ENCODE measurements at regions not wholly inside any gene's neighbourhood (a gene's known extent, or its start where the extent isn't known, plus 50 kb on each side); places are given as distances from the start of the nearest gene placed in this dataset.
"Not testable (repeated sequence)": the region's sequence is repeated elsewhere in the genome, so short reads cannot be mapped to it uniquely, and the experiment has no call there.

DNA sequence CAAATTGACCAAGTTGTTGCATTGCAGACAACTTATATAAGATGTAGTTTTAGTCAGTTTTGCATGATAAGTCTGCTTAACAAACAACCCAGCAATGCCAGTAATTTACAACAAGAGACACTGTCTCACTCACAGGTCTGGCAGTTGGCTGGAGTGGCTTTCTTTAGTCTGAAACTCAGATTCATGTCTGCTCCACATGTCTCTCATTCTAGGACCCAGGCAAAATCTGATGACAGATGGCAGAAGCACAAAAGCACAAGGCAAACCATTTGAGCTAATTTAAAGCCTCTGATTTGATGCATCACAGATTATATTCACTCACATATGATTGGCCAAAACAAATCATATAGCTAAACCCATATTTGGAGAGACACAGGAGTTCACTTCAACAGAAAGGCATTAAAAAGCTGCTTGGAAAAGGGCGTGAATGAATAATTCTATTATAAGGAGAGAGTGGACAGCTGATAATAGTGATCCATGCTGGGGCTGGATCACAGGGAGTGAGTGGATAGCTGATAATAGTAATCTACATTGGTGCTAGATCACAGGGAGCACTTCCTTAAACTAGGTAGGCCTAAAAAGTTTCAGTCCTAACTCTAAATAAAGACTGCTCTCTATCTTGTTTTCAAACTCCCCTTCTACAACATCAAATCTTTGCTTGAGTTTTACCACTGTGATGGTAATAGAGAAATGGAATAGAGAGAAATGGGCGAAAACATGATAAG is 593.2 kb upstream of the ZNF804A start:
- no peak for DNase-seq (ENCODE audit: low spot score)

DNA sequence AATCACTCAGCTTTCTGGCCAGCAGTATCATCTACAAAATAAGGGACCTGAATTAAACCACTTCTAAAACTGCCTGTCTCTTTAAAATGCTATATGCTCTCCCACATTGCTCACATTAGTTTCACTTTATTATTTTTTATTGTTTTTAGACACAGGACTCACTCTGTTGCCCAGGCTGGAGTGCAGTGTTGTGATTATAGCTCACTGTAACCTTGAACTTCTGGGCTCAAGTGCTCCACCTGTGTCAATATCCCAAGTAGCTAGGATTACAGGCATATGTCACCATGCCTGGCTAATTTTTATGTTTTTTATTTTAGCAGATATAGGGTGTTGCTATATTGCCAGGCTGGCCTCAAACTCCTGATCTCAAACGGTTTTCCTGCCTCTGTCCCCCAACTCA is 591.3 kb upstream of the ZNF804A start:
- DNase-seq (ENCODE audit: low spot score) = no peak

DNA sequence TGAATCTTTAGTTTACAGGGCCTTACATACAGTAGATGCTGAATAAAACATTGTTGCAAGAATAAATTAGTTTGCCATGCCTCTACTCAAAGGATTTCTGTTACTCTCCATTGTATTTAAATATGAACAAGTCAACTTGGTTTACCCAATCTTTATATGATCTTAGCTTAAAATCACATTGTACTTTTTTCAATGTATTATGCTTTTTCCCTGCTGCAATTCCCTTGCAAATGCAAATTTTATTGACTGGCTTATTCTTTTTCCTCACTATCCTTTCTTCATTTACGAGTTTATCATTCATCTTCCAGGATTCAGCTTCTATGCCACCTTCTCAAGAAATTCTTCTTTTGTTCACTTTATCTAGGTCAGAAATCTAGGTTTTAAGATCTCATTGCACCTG is 571.4 kb upstream of the ZNF804A start:
- no peak for DNase-seq (ENCODE audit: low spot score)

DNA sequence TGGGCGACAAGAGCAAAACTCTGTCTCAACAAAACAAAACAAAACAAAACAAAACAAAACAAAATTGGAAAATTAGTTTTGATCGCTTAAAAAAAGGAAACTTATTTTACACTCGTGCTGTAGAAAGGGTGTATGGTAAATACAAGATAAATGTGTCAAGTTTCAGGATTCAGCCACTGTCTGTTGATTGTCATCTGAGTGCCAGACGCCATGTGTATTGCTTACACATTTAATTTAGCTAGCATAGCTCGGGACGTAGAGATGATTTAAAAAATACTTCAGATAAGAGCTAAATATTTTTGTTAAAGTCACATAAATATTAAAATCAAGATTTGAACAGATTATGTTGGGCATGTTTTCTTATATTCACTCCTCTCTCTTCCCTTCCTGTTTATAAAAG is 568.1 kb upstream of the ZNF804A start:
- no peak for DNase-seq (ENCODE audit: low spot score)

DNA sequence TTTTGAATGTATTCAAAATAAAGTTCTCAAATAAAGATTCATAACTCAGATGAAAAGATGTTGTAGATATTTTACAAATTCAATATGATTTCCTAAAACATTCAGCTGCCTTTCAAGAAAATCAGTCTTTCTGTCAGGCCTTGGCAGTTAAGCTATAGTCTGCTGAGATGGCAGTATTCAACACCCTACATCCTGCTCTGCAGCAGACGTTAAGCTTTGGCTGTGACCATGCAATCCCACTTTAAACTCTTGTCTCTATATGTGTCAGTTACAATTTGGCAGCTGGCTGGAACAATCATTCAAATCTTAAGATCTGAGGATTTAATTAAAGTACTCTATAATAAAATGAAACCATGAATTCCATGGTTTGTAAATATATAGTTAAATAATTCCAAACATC is 567.3 kb upstream of the ZNF804A start:
- no peak for DNase-seq (ENCODE audit: low spot score)

DNA sequence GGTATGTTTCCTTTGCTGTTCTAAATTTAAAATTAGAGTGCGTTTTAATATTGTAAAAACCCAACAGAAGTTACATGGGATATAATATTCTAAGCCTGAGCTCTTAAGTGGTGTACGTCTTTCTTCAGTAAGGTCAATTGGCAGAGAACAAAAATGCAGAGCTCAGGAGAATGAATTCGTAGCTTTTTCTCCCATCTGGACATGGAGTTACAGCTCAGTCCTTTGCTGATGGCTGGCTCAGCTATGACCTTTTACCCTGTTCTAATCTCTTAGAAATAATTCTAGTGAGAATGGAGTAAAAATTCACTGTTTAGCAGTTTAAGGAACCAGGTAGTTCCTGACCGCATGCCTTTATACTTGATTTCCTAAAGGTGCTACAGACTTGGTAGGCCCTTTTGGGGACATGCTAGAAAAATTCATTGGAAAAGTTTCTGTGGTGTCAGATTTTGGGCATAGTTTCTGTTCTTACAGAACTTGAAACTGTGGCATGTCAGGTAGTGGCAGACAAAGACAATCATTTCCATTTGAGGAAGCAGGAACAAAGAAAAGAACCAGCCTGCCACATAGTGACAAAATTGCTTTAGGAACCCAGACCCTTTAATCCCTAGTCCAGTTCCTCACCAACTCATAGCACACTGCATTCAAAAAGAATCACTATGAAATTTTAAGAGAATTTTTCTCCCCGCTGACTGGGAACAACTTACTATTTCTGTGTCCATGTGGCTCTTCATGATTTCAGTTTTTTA is 566.8 kb upstream of the ZNF804A start:
- no peak for DNase-seq (ENCODE audit: low spot score)

DNA sequence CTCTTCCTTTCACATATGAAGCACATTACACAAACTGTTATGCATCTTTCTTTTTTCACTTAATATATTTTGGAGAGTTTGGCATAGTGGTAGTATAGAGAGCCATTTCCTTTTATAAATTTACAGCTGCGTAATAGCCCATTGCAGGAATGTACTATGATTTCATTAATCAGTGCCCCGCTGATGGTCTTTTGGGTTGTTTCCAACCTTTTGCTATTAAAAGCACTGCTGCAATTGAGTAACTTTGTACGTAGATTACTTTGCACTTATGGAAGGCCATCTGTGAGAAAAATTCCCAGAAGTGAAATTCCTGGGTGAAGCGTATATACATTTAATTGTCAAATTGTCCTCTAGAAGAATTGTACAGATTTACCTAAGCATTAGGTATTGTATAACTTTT is 565.3 kb upstream of the ZNF804A start:
- DNase-seq (ENCODE audit: low spot score) = no peak

DNA sequence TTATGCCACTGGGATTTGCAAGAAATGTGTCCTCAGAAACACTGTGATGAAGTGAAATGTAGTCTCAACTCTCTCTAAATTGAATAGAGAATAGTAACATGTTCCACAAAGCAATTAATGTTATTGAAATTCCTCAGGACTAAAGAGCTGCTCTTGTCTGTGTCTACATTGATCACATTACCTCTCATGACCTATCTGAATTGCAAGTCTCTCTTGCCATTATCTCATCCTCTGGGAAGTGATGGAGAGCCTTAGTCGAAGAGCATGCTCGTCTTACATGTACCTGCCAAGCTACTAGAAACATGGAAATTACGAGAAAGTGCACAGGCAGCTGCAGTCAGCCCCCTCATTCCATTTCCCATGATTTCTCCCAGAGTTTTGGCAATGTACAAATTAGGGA is 561.1 kb upstream of the ZNF804A start:
- DNase-seq (ENCODE audit: low spot score) = no peak

DNA sequence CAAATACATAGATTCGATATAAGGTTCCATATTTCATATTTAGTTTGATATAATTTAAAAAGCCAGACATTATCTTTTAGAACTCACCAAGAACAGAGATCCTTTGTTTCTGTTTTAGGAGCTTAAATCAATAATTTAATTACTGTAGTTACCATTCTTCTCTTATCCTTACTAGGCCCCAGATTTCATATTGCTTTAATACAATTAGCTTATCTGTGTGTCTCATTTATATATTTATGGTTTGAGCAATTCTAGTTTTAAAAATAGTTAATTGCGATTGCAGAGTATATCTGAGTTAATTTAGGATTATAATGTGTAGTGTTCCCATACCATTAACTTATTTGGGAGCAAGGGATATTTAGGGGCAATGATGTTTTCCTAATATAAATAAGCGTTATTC is 558.8 kb upstream of the ZNF804A start:
- DNase-seq (ENCODE audit: low spot score) = no peak

DNA sequence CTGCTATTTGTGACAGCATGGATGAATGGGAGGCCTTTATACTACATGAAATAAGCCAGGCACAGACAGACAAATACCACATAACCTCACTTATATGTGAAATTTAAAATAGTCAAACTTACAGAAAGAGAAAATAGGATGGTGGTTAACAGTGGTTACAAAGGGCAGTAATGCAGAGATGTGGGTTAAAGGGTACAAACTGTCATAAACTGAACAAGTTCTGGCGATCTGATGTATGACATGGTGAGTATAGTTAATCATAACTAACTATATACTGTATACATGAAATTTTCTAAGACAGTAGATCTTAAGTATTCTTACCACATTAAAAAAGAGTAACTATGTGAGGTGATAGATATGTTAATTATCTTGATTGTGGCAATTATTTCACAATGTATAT is 558.1 kb upstream of the ZNF804A start:
- DNase-seq (ENCODE audit: low spot score) = no peak

DNA sequence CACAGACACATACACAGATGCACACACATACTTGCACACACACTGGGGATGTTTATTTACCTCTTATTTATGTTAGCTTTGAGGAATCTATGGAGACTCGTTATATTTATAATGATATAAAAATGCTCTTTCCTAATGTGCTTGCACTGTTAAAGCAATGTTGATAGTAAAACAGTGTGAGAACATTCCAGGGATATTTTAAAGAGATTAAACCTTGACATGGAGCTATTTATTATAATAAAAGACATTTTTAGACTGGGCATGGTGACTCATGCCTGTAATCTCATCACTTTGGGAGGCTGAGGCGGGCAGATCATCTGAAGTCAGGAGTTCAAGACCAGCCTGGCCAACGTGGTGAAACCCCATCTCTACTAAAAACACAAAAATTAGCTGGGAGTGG is 557.3 kb upstream of the ZNF804A start:
- DNase-seq (ENCODE audit: low spot score) = no peak

DNA sequence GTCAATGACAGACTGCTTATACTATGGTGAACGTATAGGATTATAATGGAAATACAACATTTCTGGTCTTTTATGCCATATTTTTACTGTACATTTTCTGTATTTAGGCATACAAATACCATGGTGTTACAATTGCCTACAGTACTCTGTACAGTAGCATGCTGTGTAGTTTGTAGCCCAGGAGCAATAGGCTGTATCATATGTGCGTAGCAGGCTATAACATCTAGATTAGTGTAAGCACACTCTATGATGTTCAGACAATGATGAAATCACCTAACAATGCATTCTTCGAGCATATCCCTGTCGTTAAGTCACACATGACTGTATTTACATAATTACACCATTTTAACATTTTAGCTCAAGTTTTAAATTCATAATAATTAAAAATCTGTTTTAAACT is 556.6 kb upstream of the ZNF804A start:
- no peak for DNase-seq (ENCODE audit: low spot score)

DNA sequence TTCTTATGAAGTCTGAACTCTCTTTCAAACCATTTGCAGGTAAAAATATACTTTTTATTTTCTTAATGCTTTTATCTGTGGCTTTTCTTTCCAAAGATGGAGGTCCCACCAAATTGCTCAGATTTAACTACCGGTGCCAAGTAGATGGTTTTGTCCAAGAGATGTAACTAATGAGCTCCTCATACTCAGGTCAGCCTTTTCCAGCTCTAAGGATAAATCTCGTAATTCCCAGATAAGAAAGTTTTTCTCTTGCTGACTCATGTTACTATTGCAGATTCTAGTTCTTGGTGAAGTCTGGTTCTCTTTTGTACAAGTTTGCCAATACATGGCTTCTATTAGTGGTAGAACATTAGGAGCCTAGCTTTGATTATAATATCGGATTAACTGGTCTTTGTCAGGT is 550.8 kb upstream of the ZNF804A start:
- no peak for DNase-seq (ENCODE audit: low spot score)

DNA sequence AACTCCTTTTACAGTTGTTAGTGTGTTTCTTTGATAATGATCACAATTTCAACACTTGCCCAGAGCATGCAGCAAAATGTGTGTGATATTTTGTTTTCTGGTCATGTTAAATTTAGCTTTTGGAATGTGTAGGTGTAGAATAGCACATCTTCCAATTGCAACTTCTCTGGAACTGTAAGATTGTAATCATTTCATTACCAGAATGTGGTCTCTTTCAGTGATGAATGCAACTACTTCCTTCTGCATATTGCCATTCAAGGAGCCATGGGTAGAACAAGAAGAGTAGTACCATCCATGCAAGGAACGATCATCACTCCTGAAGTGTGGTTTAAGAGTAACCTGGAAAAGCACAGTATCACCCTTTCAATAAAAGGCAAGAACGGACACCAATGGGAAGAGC is 548.8 kb upstream of the ZNF804A start:
- no peak for DNase-seq (ENCODE audit: low spot score)

DNA sequence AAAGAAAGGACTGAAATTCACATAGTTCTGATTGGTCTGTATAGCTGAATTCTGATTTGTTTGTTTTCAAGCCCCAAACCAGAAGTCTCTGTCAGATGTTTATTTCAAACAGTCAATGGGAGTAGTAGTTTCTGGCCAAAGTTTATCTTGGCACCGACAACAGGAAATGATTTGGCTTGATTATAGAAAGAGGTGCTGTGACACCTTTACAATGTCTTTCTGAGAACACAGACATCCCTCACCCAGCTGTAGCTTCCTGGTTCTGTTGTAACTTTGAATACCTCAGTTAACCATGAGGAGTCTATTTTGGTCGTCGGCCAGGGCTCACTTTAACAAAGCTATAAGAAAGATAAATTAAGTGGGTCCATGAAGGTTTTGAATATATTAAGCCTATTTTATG is 545.0 kb upstream of the ZNF804A start:
- DNase-seq (ENCODE audit: low spot score) = no peak

DNA sequence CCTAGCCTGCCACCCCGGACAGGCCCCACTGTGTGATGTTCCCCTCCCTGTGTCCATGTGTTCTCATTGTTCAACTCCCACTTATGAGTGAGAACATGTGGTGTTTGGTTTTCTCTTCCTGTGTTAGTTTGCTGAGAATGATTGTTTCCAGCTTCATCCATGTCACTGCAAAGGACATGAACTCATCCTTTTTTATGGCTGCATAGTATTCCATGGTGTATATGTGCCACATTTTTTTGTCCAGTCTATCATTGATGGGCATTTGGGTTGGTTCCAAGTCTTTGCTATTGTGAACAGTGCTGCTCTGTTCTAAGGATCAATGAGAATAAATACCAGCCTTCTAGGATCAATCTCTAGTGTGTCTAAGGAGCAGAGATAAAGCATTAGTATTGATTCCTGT is 543.9 kb upstream of the ZNF804A start:
- not testable (repeated sequence) for DNase-seq (ENCODE audit: low spot score)

DNA sequence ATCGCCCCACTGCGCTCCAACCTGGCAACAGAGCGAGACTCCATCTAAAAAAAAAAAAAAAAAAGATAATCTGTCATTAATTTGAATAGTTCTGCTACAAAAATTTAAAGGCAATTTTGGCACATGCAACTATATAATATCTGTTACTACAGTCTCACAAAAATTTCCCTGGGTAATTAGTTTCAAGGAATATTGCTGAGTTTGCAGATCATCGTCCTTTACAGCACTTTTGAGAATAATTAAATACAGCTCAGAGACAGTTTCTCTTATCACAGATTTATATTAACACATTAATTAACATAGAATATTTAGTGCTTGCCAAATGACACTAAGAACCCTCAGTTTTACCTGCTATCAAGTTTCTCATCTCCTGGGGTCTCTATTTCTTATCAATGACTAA is 540.4 kb upstream of the ZNF804A start:
- DNase-seq (ENCODE audit: low spot score) = no peak

DNA sequence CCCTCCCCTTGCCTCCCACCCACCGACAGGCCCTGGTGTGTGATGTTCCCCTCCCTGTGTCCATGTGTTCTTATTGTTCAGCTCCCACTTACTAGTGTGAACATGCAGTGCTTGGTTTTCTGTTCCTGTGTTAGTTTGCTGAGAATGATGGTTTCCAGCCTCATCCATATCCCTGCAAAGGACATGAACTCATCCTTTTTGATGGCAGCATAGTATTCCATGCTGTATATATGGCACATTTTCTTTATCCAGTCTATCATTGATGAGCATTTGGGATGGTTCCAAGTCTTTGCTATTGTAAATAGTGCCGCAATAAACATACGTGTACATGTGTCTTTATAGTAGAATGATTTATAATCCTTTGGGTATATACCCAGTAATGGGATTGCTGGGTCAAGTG is 538.1 kb upstream of the ZNF804A start:
- not testable (repeated sequence) for DNase-seq (ENCODE audit: low spot score)

DNA sequence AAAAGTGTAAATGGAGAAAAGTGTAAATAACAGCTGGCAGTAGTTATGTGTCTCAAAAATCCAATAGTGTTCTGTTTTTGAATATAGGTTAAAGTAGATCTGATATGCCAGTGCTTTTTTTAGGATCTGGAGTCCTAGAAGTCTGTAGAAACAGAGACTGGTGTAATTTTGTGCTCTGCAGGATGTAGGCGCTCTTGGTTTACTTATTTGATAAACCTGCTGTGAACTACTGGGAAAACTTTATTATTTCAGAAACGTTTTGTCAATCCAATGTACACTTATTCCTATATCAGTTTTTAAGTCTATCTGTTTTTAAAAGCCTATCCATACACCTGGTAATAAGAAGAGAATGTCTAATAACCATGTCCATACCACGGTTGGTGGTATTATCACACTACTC is 530.8 kb upstream of the ZNF804A start:
- no peak for DNase-seq (ENCODE audit: low spot score)

DNA sequence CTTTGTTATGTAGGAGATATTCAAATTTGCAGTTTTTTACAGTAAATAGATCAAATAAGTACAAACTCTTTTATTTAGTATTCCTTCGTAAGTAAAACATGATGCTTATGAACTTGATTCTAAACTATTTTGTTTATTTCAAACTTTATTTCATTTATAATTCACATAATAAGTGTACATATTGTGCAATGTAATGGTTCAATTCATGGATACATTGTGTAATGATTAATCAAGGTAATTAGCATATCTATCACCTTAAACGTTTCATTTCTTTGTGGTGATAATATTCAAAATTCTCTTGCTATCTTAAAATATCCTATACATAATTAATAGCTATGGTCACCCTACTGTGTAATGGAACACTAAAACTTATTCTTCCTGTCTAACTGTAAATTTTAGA is 525.9 kb upstream of the ZNF804A start:
- no peak for DNase-seq (ENCODE audit: low spot score)

DNA sequence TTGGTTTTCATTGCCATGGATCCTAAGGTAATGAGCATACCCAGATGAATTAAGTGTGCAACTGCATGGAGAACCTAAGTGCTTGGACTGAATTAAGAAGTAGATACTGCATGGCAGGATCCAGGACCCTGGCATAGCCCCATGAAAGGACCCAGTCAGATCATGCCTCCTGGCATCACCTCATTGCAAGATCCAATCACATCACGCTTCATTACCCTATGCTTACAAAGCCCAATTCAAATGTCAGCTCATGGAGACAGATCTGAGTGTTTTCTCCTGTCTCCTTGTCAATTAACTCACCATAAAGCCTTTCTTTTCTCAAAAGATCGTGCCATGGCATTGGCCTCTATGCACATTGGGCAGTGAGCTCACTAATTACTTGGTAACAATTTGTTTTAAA is 519.8 kb upstream of the ZNF804A start:
- DNase-seq (ENCODE audit: low spot score) = no peak

DNA sequence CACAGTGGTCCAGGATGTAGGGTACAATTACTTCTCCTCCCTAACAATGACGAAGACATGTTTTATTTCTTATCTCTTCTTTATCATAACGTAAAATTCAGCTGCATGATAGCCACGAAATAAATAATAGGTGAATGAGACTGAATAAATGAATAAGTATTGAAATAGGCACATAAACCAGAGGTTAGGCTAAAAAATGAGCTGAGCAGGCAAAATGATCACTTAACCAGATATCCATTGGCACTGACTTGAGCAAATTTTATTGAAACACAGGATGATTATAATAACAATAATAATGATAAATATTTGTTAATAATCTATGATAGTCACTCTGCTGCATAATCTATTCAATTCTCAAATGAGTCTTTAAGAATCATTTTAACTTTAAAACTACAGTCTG is 506.9 kb upstream of the ZNF804A start:
- DNase-seq (ENCODE audit: low spot score) = no peak

DNA sequence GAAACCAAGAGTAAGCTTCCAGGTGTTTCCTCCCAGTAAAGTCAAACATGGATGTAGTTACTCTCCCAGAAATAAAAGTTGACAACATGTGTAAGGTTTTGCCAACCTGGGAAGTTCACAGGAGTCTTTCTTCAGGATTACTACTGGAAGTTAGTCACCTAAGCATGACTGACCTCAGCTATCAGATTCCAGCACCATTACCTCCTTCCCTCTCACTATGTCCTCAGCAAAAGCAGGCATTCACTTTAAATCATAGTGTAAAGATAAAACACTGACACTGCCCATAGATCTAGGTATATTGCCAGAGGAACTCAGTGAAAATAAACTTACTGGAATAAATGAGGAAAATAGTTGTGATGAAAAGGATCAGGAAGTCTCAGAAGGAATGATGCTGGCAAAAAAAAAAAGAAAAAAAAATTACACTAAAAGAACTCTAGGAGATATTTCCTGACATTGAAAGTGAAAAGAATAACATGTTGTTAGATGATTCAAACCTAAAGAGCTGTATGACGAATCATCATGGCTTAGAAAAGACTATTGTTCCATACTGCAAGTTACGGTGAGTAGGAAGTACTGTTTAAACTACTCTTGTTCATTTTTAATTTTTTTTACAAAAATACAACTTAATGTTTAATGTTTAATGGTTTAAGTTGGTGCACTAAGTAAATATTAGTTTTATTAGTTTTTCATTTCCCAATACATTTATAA is 484.5 kb upstream of the ZNF804A start:
- peak; percentile 6 for DNase-seq (ENCODE audit: low spot score)

Data from RKO (cell line).